Transverse colon (tissue), 4 donors: ENCODE measurements at regions not wholly inside any gene's neighbourhood (a gene's known extent, or its start where the extent isn't known, plus 50 kb on each side); places are given as distances from the start of the nearest gene placed in this dataset.

Source experiments
- CTCF ChIP-seq, 5 experiments: fragments of 200-600 bp in 3 of 5; fragments of 450-650 bp in 2 of 5; sonication (generic) in 3 of 5; IDR thresholded peaks; 1 replicate in 2 of 5; 2 replicates in 3 of 5; pipeline ENCODE4 v1.5.1; 2016 to 2017; ENCODE audit warnings: antibody characterized with exemption in 5 of 5, inconsistent platforms in 3 of 5, mild to moderate bottlenecking in 2 of 5, moderate library complexity in 1 of 5
- EP300 ChIP-seq: sonication (generic); formaldehyde crosslinking; IDR thresholded peaks from one replicate; pipeline ENCODE4 v1.6.1; 2017; ENCODE audit warnings: antibody characterized with exemption, low read depth
- POLR2A ChIP-seq: fragments of 450-650 bp; IDR thresholded peaks from one replicate; pipeline ENCODE4 v1.6.1; 2016; ENCODE audit warnings: antibody characterized with exemption, mild to moderate bottlenecking, moderate library complexity
- POLR2AphosphoS5 ChIP-seq, 3 donors: sonication (generic); formaldehyde crosslinking; IDR thresholded peaks; one replicate each; pipeline ENCODE4 v1.6.1; 2016; ENCODE audit warnings: antibody characterized with exemption in 3 of 3

GRCh38 chr10:93149761-93150160, 76.1 kb downstream of the CYP26A1 start:
- TF ChIP-seq CTCF (IDR thresholded peaks at IDR 0.05) (no peak), POLR2A (no peak), POLR2AphosphoS5 (IDR thresholded peaks at IDR 0.05) (no peak), EP300 (no peak)
